SK-N-SH (cell line): ENCODE measurements at regions not wholly inside any gene's neighbourhood (a gene's known extent, or its start where the extent isn't known, plus 50 kb on each side); places are given as distances from the start of the nearest gene placed in this dataset.

ENCODE experiments used
- CTCF ChIA-PET: fragments of 300-600, 350-600 bp; formaldehyde crosslinking; extraction: SDS; loops from one replicate; lab custom pipeline; 2021; lab: Yijun Ruan, JAX
- POLR2A ChIA-PET: fragments of 350-600 bp; sonication (Branson Sonifier 250); formaldehyde crosslinking; extraction: SDS; loops from one replicate; lab custom pipeline; 2020; ENCODE audit warnings: antibody characterized with exemption, inconsistent platforms; lab: Yijun Ruan, JAX
- DNase-seq: peaks from one replicate; pipeline ENCODE4 v3.0.0; 2012
- H2AFZ ChIP-seq: fragments of 200-600 bp; sonication (generic); 2 replicates; pipeline ENCODE4 v1.8.1; 2016; ENCODE audit warnings: antibody characterized with exemption, mild to moderate bottlenecking, low read depth
- H3F3A ChIP-seq: fragments of 200-600 bp; sonication (generic); replicated peaks from 2 replicates; pipeline ENCODE3; 2016; ENCODE audit warnings: antibody characterized with exemption, mild to moderate bottlenecking; ENCODE audit not compliant: insufficient read depth
- H3K27ac ChIP-seq, 2 experiments: fragments of 200-500 bp in 1 of 2; fragments of 200-600 bp in 1 of 2; sonication (Bioruptor generic) in 1 of 2; sonication (generic), shearing (Covaris generic) in 1 of 2; 2 replicates each; pipeline versions ENCODE4 v1.5.1 to v1.6.1; 2014 to 2016; ENCODE audit warnings: low read depth in 2 of 2, inconsistent platforms in 1 of 2, low read length in 1 of 2, mild to moderate bottlenecking in 1 of 2, mixed read lengths in 1 of 2
- H3K27me3 ChIP-seq: fragments of 200-600 bp; sonication (generic), shearing (Covaris generic); 2 replicates; pipeline ENCODE4 v1.6.1; 2016; ENCODE audit warnings: mixed run types; ENCODE audit not compliant: insufficient read depth
- H3K36me3 ChIP-seq, 2 experiments: fragments of 200-500 bp in 1 of 2; fragments of 200-600 bp in 1 of 2; sonication (Bioruptor generic) in 1 of 2; sonication (generic) in 1 of 2; replicated peaks in 1 of 2; 2 replicates each; pipeline versions ENCODE3 to v1.5.1; 2014 to 2016; ENCODE audit warnings: low read length in 1 of 2, mild to moderate bottlenecking in 1 of 2; ENCODE audit not compliant: insufficient read depth in 2 of 2, control insufficient read depth in 1 of 2
- H3K4me1 ChIP-seq, 2 experiments: fragments of 200-500 bp in 1 of 2; fragments of 200-600 bp in 1 of 2; sonication (Bioruptor generic) in 1 of 2; sonication (generic), shearing (Covaris generic) in 1 of 2; 2 replicates each; pipeline versions ENCODE4 v1.5.1 to v1.6.1; 2014 to 2016; ENCODE audit warnings: low read depth in 1 of 2, low read length in 1 of 2, mixed run types in 1 of 2; ENCODE audit not compliant: insufficient read depth in 2 of 2, control insufficient read depth in 1 of 2
- H3K4me2 ChIP-seq: fragments of 200-600 bp; sonication (generic), shearing (Covaris generic); 2 replicates; pipeline ENCODE4 v1.6.1; 2017; ENCODE audit warnings: mixed run types
- H3K4me3 ChIP-seq, 2 experiments: fragments of 200-500 bp in 1 of 2; fragments of 200-600 bp in 1 of 2; sonication (Bioruptor generic) in 1 of 2; sonication (generic), shearing (Covaris generic) in 1 of 2; 2 replicates each; pipeline versions ENCODE4 v1.5.1 to v1.8.1; 2014 to 2016; ENCODE audit warnings: low read depth in 2 of 2, inconsistent platforms in 1 of 2, low read length in 1 of 2, mild to moderate bottlenecking in 1 of 2, mixed read lengths in 1 of 2, moderate library complexity in 1 of 2
- H3K79me2 ChIP-seq: fragments of 200-600 bp; sonication (generic); 2 replicates; pipeline ENCODE4 v1.8.1; 2017; ENCODE audit warnings: mild to moderate bottlenecking; ENCODE audit not compliant: insufficient read depth
- H3K9ac ChIP-seq: fragments of 200-600 bp; sonication (generic); 2 replicates; pipeline ENCODE4 v1.6.1; 2017; ENCODE audit warnings: mixed run types
- H3K9me2 ChIP-seq: fragments of 200-600 bp; sonication (generic); 2 replicates; pipeline ENCODE4 v1.6.1; 2017; ENCODE audit warnings: mixed run types
- H3K9me3 ChIP-seq: fragments of 200-600 bp; sonication (generic); 2 replicates; pipeline ENCODE4 v1.6.1; 2017; ENCODE audit warnings: mixed run types, mild to moderate bottlenecking, moderate library complexity
- H4K20me1 ChIP-seq: fragments of 200-600 bp; sonication (generic); 2 replicates; pipeline ENCODE4 v1.6.1; 2017; ENCODE audit warnings: mild to moderate bottlenecking, mixed run types; ENCODE audit not compliant: insufficient read depth
- ELF1 ChIP-seq: IDR thresholded peaks from 2 replicates; pipeline ENCODE4 v1.4.0; 2012
- GABPA ChIP-seq: IDR thresholded peaks from 2 replicates; pipeline ENCODE4 v1.4.0; 2012; ENCODE audit warnings: low read depth, mild to moderate bottlenecking
- GATA2 ChIP-seq: sonication (generic); formaldehyde crosslinking; IDR thresholded peaks from 2 replicates; pipeline ENCODE4 v1.5.0; 2020; ENCODE audit warnings: mild to moderate bottlenecking, missing genetic modification reagents
- IRF3 ChIP-seq: fragments of 150-350 bp; IDR thresholded peaks from 2 replicates; pipeline ENCODE4 v1.6.1; 2016; ENCODE audit warnings: mild to moderate bottlenecking, low read depth, low read length
- MAX ChIP-seq: IDR thresholded peaks from 2 replicates; pipeline ENCODE4 v1.4.0; 2012; ENCODE audit warnings: low read depth
- MEF2A ChIP-seq: IDR thresholded peaks from 2 replicates; pipeline ENCODE4 v1.4.0; 2012; ENCODE audit warnings: low read depth, borderline replicate concordance
- MXI1 ChIP-seq: IDR thresholded peaks from 2 replicates; pipeline ENCODE4 v1.6.1; 2012; ENCODE audit warnings: mild to moderate bottlenecking, low read depth, low read length, improper control_type of control experiment
- NRF1 ChIP-seq: IDR thresholded peaks from 2 replicates; pipeline ENCODE4 v1.6.1; 2012; ENCODE audit warnings: low read depth, mild to moderate bottlenecking, low read length
- RCOR1 ChIP-seq: fragments of 150-350 bp; IDR thresholded peaks from 2 replicates; pipeline ENCODE4 v1.6.1; 2017; ENCODE audit warnings: antibody characterized with exemption, low read length
- RXRA ChIP-seq: IDR thresholded peaks from 2 replicates; pipeline ENCODE4 v1.4.0; 2012; ENCODE audit warnings: low read depth, mild to moderate bottlenecking, borderline replicate concordance
- SMC3 ChIP-seq: IDR thresholded peaks from 2 replicates; pipeline ENCODE4 v1.6.1; 2012; ENCODE audit warnings: low read depth, low read length, improper control_type of control experiment
- TAF1 ChIP-seq: IDR thresholded peaks from 2 replicates; pipeline ENCODE4 v1.6.1; 2012; ENCODE audit warnings: low read depth, mild to moderate bottlenecking, low read length, moderate library complexity, borderline replicate concordance
- TEAD4 ChIP-seq: IDR thresholded peaks from 2 replicates; pipeline ENCODE4 v1.4.0; 2012; ENCODE audit warnings: mild to moderate bottlenecking, borderline replicate concordance; ENCODE audit not compliant: insufficient read depth
- USF1 ChIP-seq: IDR thresholded peaks from 2 replicates; pipeline ENCODE4 v1.4.0; 2012; ENCODE audit warnings: low read depth, borderline replicate concordance
- USF2 ChIP-seq: fragments of 150-350 bp; IDR thresholded peaks from 2 replicates; pipeline ENCODE4 v1.6.1; 2017; ENCODE audit warnings: antibody characterized with exemption, low read length, low read depth, borderline replicate concordance
- YY1 ChIP-seq: IDR thresholded peaks from 2 replicates; pipeline ENCODE4 v1.4.0; 2012; ENCODE audit warnings: low read depth, mild to moderate bottlenecking
- ZBTB33 ChIP-seq: IDR thresholded peaks from 2 replicates; pipeline ENCODE4 v1.4.0; 2012; ENCODE audit warnings: low read depth, borderline replicate concordance
- WGBS: methylation state at CpG from one replicate; pipeline ENCODE4 v1.1.6; 2017; ENCODE audit warnings: low lambda C conversion rate; 5-methylcytosine and 5-hydroxymethylcytosine counted together

GRCh38 chr2:239673641-239674040 lies 272.8 kb upstream of the HDAC4 start:
- WGBS = 36% methylated on average over 10 of the region's 10 CpGs
- POLR2A ChIA-PET = no interaction called here
- CTCF ChIA-PET = interaction anchor here (0.9 kb wide), 1 partner anchor 17 kb away, joined by 3 read pairs; no protein-coding TSS in a partner anchor
- Histone ChIP-seq H3K27ac (no peak overlapping the region), H3K4me1 (peaks cover 0 to 24% of the 10 kb centered on the region in 2 experiments; a peak in 1 of 4 replicates), H3K79me2 (no peaks in the 10 kb centered on the region), H3K4me2 (no peak overlapping the region), H3K36me3 (no peaks in the 10 kb centered on the region), H3K27me3 (no peaks in the 10 kb centered on the region), H3K9me3 (no peaks in the 10 kb centered on the region), H3K4me3 (no peak overlapping the region), H3K9ac (no peak overlapping the region), H4K20me1 (no peaks in the 10 kb centered on the region), H3K9me2 (no peaks in the 10 kb centered on the region), H3F3A (no peaks in the 10 kb centered on the region), H2AFZ (no peak overlapping the region)
- DNase-seq = no peak
- TF ChIP-seq USF2 (no peak), TEAD4 (no peak), GABPA (no peak), MEF2A (no peak), MXI1 (no peak), MAX (no peak), ZBTB33 (no peak), RXRA (no peak), USF1 (no peak), SMC3 (no peak), NRF1 (no peak), GATA2 (no peak)

GRCh38 chr2:239671916-239672849 lies 271.4 kb upstream of the HDAC4 start:
- no peak for DNase-seq
- ChIA-PET CTCF (no interaction called here), POLR2A (no interaction called here)
- H3K9me2 ChIP-seq = no peaks in the 10 kb centered on the region
- no peak overlapping the region for H3K4me2 ChIP-seq
- no peaks in the 10 kb centered on the region for H3K9me3 ChIP-seq
- no peak for TF ChIP-seq RXRA
- no peak for TF ChIP-seq YY1
- TF ChIP-seq ELF1 = no peak
- TF ChIP-seq IRF3 = no peak
- TF ChIP-seq NRF1 = no peak
- TF ChIP-seq RCOR1 = no peak
- TF ChIP-seq MXI1 = no peak
- TF ChIP-seq SMC3 = no peak
- no peak for TF ChIP-seq TAF1
- TF ChIP-seq GATA2 = no peak
- no peak for TF ChIP-seq ZBTB33
- H3K4me1 ChIP-seq = peaks cover 0 to 29% of the 10 kb centered on the region in 2 experiments; a peak in 1 of 4 replicates
- H3K9ac ChIP-seq = no peak overlapping the region
- H3F3A ChIP-seq = no peaks in the 10 kb centered on the region
- no peak overlapping the region for H3K4me3 ChIP-seq
- H3K27me3 ChIP-seq = no peaks in the 10 kb centered on the region
- WGBS = 55% methylated on average over 18 of the region's 18 CpGs
- H3K27ac ChIP-seq = no peak overlapping the region
- H3K79me2 ChIP-seq = no peaks in the 10 kb centered on the region
- H3K36me3 ChIP-seq = no peaks in the 10 kb centered on the region
- no peaks in the 10 kb centered on the region for H4K20me1 ChIP-seq
- no peak overlapping the region for H2AFZ ChIP-seq
